PC-9 (cell line): ENCODE measurements at regions not wholly inside any gene's neighbourhood (a gene's known extent, or its start where the extent isn't known, plus 50 kb on each side); places are given as distances from the start of the nearest gene placed in this dataset.

ENCODE experiments used
- BruUV-seq: library from RNA; stranded (reverse); fragments of 400-500 nt; replicated peaks from 2 replicates; lab custom pipeline; 2021; lab: Mats Ljungman, UMichigan
- CTCF ChIA-PET: fragments of 300-600 bp; sonication (Branson Sonifier 250); formaldehyde crosslinking; loops from one replicate; lab custom pipeline; 2022; ENCODE audit warnings: antibody characterized with exemption; lab: Charles Lee
- POLR2A ChIA-PET: fragments of 300-600 bp; sonication (Branson Sonifier 250); formaldehyde crosslinking; loops from one replicate; lab custom pipeline; 2022; ENCODE audit warnings: antibody characterized with exemption; ENCODE audit not compliant: unreplicated experiment; lab: Charles Lee
- DNase-seq, 2 experiments: peaks; one replicate each; pipeline versions ENCODE4 v3.0.0 to v3.0.0-alpha.2; 2015 to 2022; ENCODE audit warnings: mixed read lengths in 1 of 2
- H2AFZ ChIP-seq: fragments of 200-600 bp; sonication (generic); 2 replicates; pipeline ENCODE4 v1.8.1; 2017; ENCODE audit warnings: antibody characterized with exemption
- H3F3A ChIP-seq: fragments of 200-600 bp; sonication (generic); 2 replicates; pipeline ENCODE4 v1.8.1; 2017; ENCODE audit warnings: antibody characterized with exemption, mild to moderate bottlenecking, low read depth; ENCODE audit not compliant: insufficient read depth
- H3K27ac ChIP-seq: fragments of 200-600 bp; sonication (generic); 2 replicates; pipeline ENCODE4 v1.6.1; 2016; ENCODE audit warnings: mixed run types
- H3K27me3 ChIP-seq: fragments of 200-600 bp; sonication (generic); 2 replicates; pipeline ENCODE4 v1.6.1; 2016; ENCODE audit warnings: low read depth, mixed run types; ENCODE audit not compliant: insufficient read depth
- H3K36me3 ChIP-seq: fragments of 200-600 bp; sonication (generic); 2 replicates; pipeline ENCODE4 v1.6.1; 2016; ENCODE audit warnings: low read depth, mixed run types
- H3K4me1 ChIP-seq: fragments of 200-600 bp; sonication (generic); replicated peaks from 2 replicates; pipeline ENCODE4 v1.6.1; 2016; ENCODE audit warnings: mixed run types; ENCODE audit not compliant: insufficient read depth
- H3K4me2 ChIP-seq: fragments of 200-600 bp; sonication (generic); 2 replicates; pipeline ENCODE4 v1.6.1; 2017; ENCODE audit warnings: mixed run types
- H3K4me3 ChIP-seq: fragments of 200-600 bp; sonication (generic); 2 replicates; pipeline ENCODE4 v1.6.1; 2016; ENCODE audit warnings: mixed run types
- H3K79me2 ChIP-seq: fragments of 200-600 bp; sonication (generic); 2 replicates; pipeline ENCODE4 v1.6.1; 2017; ENCODE audit warnings: low read depth, mixed run types
- H3K9me2 ChIP-seq: fragments of 200-600 bp; sonication (generic); 2 replicates; pipeline ENCODE4 v1.8.1; 2017; ENCODE audit warnings: mild to moderate bottlenecking; ENCODE audit not compliant: insufficient read depth
- H3K9me3 ChIP-seq: fragments of 200-600 bp; sonication (generic); 2 replicates; pipeline ENCODE4 v1.8.1; 2016; ENCODE audit warnings: low read depth; ENCODE audit not compliant: insufficient read depth
- H4K20me1 ChIP-seq: fragments of 200-600 bp; sonication (generic); 2 replicates; pipeline ENCODE4 v1.8.1; 2017; ENCODE audit not compliant: insufficient read depth
- CTCF ChIP-seq: fragments of 200-600 bp; sonication (generic); conservative IDR thresholded peaks from 2 replicates; pipeline ENCODE4 v1.6.1; 2017; ENCODE audit warnings: mixed run types, antibody characterized with exemption, mild to moderate bottlenecking, moderate library complexity
- EZH2 ChIP-seq: fragments of 200-600 bp; sonication (generic); IDR thresholded peaks from 2 replicates; pipeline ENCODE4 v1.8.0; 2017; ENCODE audit warnings: antibody characterized with exemption, low read depth
- intact Hi-C: fragments of 100-400 bp; cut with micrococcal nuclease; formaldehyde crosslinking; loops from one replicate; pipeline ENCODE4 v1.10.0; 2022; ENCODE audit not compliant: unreplicated experiment

GRCh38 chr2:223545406-223545805 lies 56.8 kb downstream of the SCG2 start:
- BruUV-seq: no TSS peak
- ChIA-PET CTCF (no interaction called here), POLR2A (no interaction called here)
- H3K27me3 ChIP-seq: no peaks in the 10 kb centered on the region
- 0 out of 2 replicates have a peak overlapping the region, but pooled peaks have one; percentile 2 for H3K4me2 ChIP-seq
- 0 out of 2 replicates have a peak overlapping the region, but pooled peaks have one; percentile 14 for H2AFZ ChIP-seq
- H3K27ac ChIP-seq: no peak overlapping the region
- H3K9me2 ChIP-seq: no peaks in the 10 kb centered on the region
- peak in 1 of 2 experiments; percentile 84 for DNase-seq
- H3F3A ChIP-seq: peaks cover 30% of the 10 kb centered on the region
- H3K79me2 ChIP-seq: no peaks in the 10 kb centered on the region
- TF ChIP-seq EZH2 (no peak), CTCF (no peak)
- no peaks in the 10 kb centered on the region for H4K20me1 ChIP-seq
- peaks cover 50% of the 10 kb centered on the region for H3K4me1 ChIP-seq
- intact Hi-C loops: loop anchor here (5.0 to 10.0 kb wide), 3 partner anchors 319 to 573 kb away; no protein-coding TSS in a partner anchor
- H3K4me3 ChIP-seq: no peak overlapping the region
- H3K9me3 ChIP-seq: peaks cover 8% of the 10 kb centered on the region; the same call in 1 of the 2 replicates
- 0 out of 2 replicates have a peak, but pooled peaks cover 4% of the 10 kb centered on the region for H3K36me3 ChIP-seq

DNA sequence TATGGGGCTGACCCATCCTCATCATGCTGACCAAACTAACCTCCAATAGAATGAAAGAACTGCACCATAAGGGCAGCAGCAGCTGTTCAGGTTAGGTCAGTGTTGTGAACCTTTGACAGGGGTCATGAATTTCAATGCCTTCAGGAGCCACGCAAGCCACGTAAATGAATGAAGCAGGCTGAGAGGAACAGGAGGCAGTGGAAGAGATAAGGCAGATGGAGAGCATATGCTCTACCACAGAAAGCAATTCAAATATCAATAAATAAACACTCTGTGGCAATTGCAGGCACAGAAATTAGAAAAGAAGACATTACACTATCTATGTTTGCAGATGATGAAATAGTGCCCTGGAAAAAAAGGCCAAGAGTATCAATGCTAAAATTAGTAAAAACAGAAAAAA lies 56.3 kb downstream of the SCG2 start:
- Histone ChIP-seq H3K27me3 (no peaks in the 10 kb centered on the region), H3K4me3 (no peak overlapping the region), H2AFZ (peak overlapping the region; percentile 14; the same call in 1 of the 2 replicates), H3F3A (peaks cover 31% of the 10 kb centered on the region), H3K27ac (no peak overlapping the region), H3K79me2 (no peaks in the 10 kb centered on the region), H3K36me3 (0 out of 2 replicates have a peak, but pooled peaks cover 4% of the 10 kb centered on the region), H3K9me3 (peaks cover 8% of the 10 kb centered on the region; the same call in 1 of the 2 replicates), H3K4me2 (0 out of 2 replicates have a peak overlapping the region, but pooled peaks have one; percentile 2), H3K9me2 (no peaks in the 10 kb centered on the region), H4K20me1 (no peaks in the 10 kb centered on the region), H3K4me1 (peaks cover 54% of the 10 kb centered on the region)
- POLR2A ChIA-PET: no interaction called here
- CTCF ChIA-PET: no interaction called here
- no peak for DNase-seq
- intact Hi-C loops: loop anchor here (5.0 to 10.0 kb wide), 3 partner anchors 319 to 574 kb away; no protein-coding TSS in a partner anchor
- BruUV-seq: no TSS peak
- no peak for TF ChIP-seq CTCF
- TF ChIP-seq EZH2: no peak
